PC-9 (cell line): ENCODE measurements at regions not wholly inside any gene's neighbourhood (a gene's known extent, or its start where the extent isn't known, plus 50 kb on each side); places are given as distances from the start of the nearest gene placed in this dataset.

Experiments used
- BruUV-seq: library from RNA; stranded (reverse); fragments of 400-500 nt; replicated peaks from 2 replicates; lab custom pipeline; 2021; lab: Mats Ljungman, UMichigan
- CTCF ChIA-PET: fragments of 300-600 bp; sonication (Branson Sonifier 250); formaldehyde crosslinking; loops from one replicate; lab custom pipeline; 2022; ENCODE audit warnings: antibody characterized with exemption; lab: Charles Lee
- POLR2A ChIA-PET: fragments of 300-600 bp; sonication (Branson Sonifier 250); formaldehyde crosslinking; loops from one replicate; lab custom pipeline; 2022; ENCODE audit warnings: antibody characterized with exemption; ENCODE audit not compliant: unreplicated experiment; lab: Charles Lee
- DNase-seq, 2 experiments: peaks; one replicate each; pipeline versions ENCODE4 v3.0.0 to v3.0.0-alpha.2; 2015 to 2022; ENCODE audit warnings: mixed read lengths in 1 of 2
- H2AFZ ChIP-seq: fragments of 200-600 bp; sonication (generic); 2 replicates; pipeline ENCODE4 v1.8.1; 2017; ENCODE audit warnings: antibody characterized with exemption
- H3F3A ChIP-seq: fragments of 200-600 bp; sonication (generic); 2 replicates; pipeline ENCODE4 v1.8.1; 2017; ENCODE audit warnings: antibody characterized with exemption, mild to moderate bottlenecking, low read depth; ENCODE audit not compliant: insufficient read depth
- H3K27ac ChIP-seq: fragments of 200-600 bp; sonication (generic); 2 replicates; pipeline ENCODE4 v1.6.1; 2016; ENCODE audit warnings: mixed run types
- H3K27me3 ChIP-seq: fragments of 200-600 bp; sonication (generic); 2 replicates; pipeline ENCODE4 v1.6.1; 2016; ENCODE audit warnings: low read depth, mixed run types; ENCODE audit not compliant: insufficient read depth
- H3K36me3 ChIP-seq: fragments of 200-600 bp; sonication (generic); 2 replicates; pipeline ENCODE4 v1.6.1; 2016; ENCODE audit warnings: low read depth, mixed run types
- H3K4me1 ChIP-seq: fragments of 200-600 bp; sonication (generic); replicated peaks from 2 replicates; pipeline ENCODE4 v1.6.1; 2016; ENCODE audit warnings: mixed run types; ENCODE audit not compliant: insufficient read depth
- H3K4me2 ChIP-seq: fragments of 200-600 bp; sonication (generic); 2 replicates; pipeline ENCODE4 v1.6.1; 2017; ENCODE audit warnings: mixed run types
- H3K4me3 ChIP-seq: fragments of 200-600 bp; sonication (generic); 2 replicates; pipeline ENCODE4 v1.6.1; 2016; ENCODE audit warnings: mixed run types
- H3K79me2 ChIP-seq: fragments of 200-600 bp; sonication (generic); 2 replicates; pipeline ENCODE4 v1.6.1; 2017; ENCODE audit warnings: low read depth, mixed run types
- H3K9me2 ChIP-seq: fragments of 200-600 bp; sonication (generic); 2 replicates; pipeline ENCODE4 v1.8.1; 2017; ENCODE audit warnings: mild to moderate bottlenecking; ENCODE audit not compliant: insufficient read depth
- H3K9me3 ChIP-seq: fragments of 200-600 bp; sonication (generic); 2 replicates; pipeline ENCODE4 v1.8.1; 2016; ENCODE audit warnings: low read depth; ENCODE audit not compliant: insufficient read depth
- H4K20me1 ChIP-seq: fragments of 200-600 bp; sonication (generic); 2 replicates; pipeline ENCODE4 v1.8.1; 2017; ENCODE audit not compliant: insufficient read depth
- EZH2 ChIP-seq: fragments of 200-600 bp; sonication (generic); IDR thresholded peaks from 2 replicates; pipeline ENCODE4 v1.8.0; 2017; ENCODE audit warnings: antibody characterized with exemption, low read depth
- intact Hi-C: fragments of 100-400 bp; cut with micrococcal nuclease; formaldehyde crosslinking; loops from one replicate; pipeline ENCODE4 v1.10.0; 2022; ENCODE audit not compliant: unreplicated experiment
- TF ChIP-seq, protein P1 (sequence below): fragments of 200-600 bp; sonication (generic); conservative IDR thresholded peaks from 2 replicates; pipeline ENCODE4 v1.6.1; 2017; ENCODE audit warnings: mixed run types, antibody characterized with exemption, mild to moderate bottlenecking, moderate library complexity

- no peak overlapping the region for H3K27ac ChIP-seq
- H3K4me1 ChIP-seq: no peaks in the 10 kb centered on the region
- no peaks in the 10 kb centered on the region for H4K20me1 ChIP-seq
- no peaks in the 10 kb centered on the region for H3K27me3 ChIP-seq
- no peaks in the 10 kb centered on the region for H3K79me2 ChIP-seq
- H3K4me3 ChIP-seq: no peak overlapping the region
- H3K4me2 ChIP-seq: no peak overlapping the region
- intact Hi-C loops: no loop called here
- CTCF ChIA-PET: no interaction called here
- H3K9me2 ChIP-seq: no peaks in the 10 kb centered on the region
- no peak for DNase-seq
- no peaks in the 10 kb centered on the region for H3K9me3 ChIP-seq
- no peak overlapping the region for H2AFZ ChIP-seq
- H3F3A ChIP-seq: no peaks in the 10 kb centered on the region
- TF ChIP-seq, protein P1, sequence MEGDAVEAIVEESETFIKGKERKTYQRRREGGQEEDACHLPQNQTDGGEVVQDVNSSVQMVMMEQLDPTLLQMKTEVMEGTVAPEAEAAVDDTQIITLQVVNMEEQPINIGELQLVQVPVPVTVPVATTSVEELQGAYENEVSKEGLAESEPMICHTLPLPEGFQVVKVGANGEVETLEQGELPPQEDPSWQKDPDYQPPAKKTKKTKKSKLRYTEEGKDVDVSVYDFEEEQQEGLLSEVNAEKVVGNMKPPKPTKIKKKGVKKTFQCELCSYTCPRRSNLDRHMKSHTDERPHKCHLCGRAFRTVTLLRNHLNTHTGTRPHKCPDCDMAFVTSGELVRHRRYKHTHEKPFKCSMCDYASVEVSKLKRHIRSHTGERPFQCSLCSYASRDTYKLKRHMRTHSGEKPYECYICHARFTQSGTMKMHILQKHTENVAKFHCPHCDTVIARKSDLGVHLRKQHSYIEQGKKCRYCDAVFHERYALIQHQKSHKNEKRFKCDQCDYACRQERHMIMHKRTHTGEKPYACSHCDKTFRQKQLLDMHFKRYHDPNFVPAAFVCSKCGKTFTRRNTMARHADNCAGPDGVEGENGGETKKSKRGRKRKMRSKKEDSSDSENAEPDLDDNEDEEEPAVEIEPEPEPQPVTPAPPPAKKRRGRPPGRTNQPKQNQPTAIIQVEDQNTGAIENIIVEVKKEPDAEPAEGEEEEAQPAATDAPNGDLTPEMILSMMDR: no peak
- TF ChIP-seq EZH2: no peak
- no TSS peak for BruUV-seq
- POLR2A ChIA-PET: no interaction called here
- H3K36me3 ChIP-seq: no peaks in the 10 kb centered on the region
Measured at GRCh38 chr9:22898591-22898990, 452.0 kb downstream of the DMRTA1 start.

GRCh38 chr9:22911632-22912031 lies 465.0 kb downstream of the DMRTA1 start:
- intact Hi-C loops: no loop called here
- no peak overlapping the region for H2AFZ ChIP-seq
- POLR2A ChIA-PET: no interaction called here
- no peak overlapping the region for H3K27ac ChIP-seq
- H3K9me3 ChIP-seq: no peaks in the 10 kb centered on the region
- no peaks in the 10 kb centered on the region for H3K79me2 ChIP-seq
- CTCF ChIA-PET: no interaction called here
- no peaks in the 10 kb centered on the region for H4K20me1 ChIP-seq
- H3K4me2 ChIP-seq: no peak overlapping the region
- TF ChIP-seq, protein P1: no peak
- no peaks in the 10 kb centered on the region for H3F3A ChIP-seq
- no peaks in the 10 kb centered on the region for H3K4me1 ChIP-seq
- DNase-seq: no peak
- no peaks in the 10 kb centered on the region for H3K27me3 ChIP-seq
- no peak overlapping the region for H3K4me3 ChIP-seq
- H3K9me2 ChIP-seq: no peaks in the 10 kb centered on the region
- no peaks in the 10 kb centered on the region for H3K36me3 ChIP-seq
- BruUV-seq: no TSS peak

DNA sequence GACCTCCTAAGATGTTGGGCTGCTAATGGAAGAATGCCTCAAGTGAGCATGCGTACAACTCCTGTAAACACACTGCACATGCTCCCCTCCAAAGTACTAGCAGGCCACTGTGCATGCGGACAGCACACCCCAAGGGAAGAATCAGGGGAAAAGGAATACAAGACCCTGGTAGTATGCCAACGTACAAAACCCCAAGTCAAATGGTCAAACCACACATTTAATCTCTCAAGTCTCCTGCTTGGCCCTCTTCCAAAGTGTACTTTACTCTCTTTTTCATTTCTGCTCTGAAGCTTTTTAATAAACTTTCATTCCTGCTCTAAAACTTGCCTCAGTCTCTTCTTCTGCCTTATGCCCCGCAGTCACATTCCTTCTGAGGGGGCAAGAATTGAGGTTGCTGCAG lies 466.4 kb downstream of the DMRTA1 start:
- H3K79me2 ChIP-seq: no peaks in the 10 kb centered on the region
- TF ChIP-seq EZH2: no peak
- TF ChIP-seq, protein P1: no peak
- DNase-seq: no peak
- intact Hi-C loops: no loop called here
- H3K9me2 ChIP-seq: no peaks in the 10 kb centered on the region
- no peaks in the 10 kb centered on the region for H3K27me3 ChIP-seq
- H4K20me1 ChIP-seq: no peaks in the 10 kb centered on the region
- no peak overlapping the region for H3K27ac ChIP-seq
- CTCF ChIA-PET: no interaction called here
- BruUV-seq: no TSS peak
- no peaks in the 10 kb centered on the region for H3K9me3 ChIP-seq
- POLR2A ChIA-PET: no interaction called here
- no peak overlapping the region for H2AFZ ChIP-seq
- no peak overlapping the region for H3K4me2 ChIP-seq
- H3K4me3 ChIP-seq: no peak overlapping the region
- H3F3A ChIP-seq: no peaks in the 10 kb centered on the region
- H3K36me3 ChIP-seq: no peaks in the 10 kb centered on the region
- no peaks in the 10 kb centered on the region for H3K4me1 ChIP-seq
